Brain microvascular endothelial cell (primary cell): ENCODE measurements at regions not wholly inside any gene's neighbourhood (a gene's known extent, or its start where the extent isn't known, plus 50 kb on each side); places are given as distances from the start of the nearest gene placed in this dataset.
A peak's percentile ranks its signal among the peaks of the same experiment; 100 is the strongest.

ENCODE experiments used
- DNase-seq: peaks from one replicate; pipeline ENCODE4 v3.0.0-alpha.2; 2020
- H3K27ac ChIP-seq: fragments of 250-450 bp; sonication (Bioruptor Pico); 2 replicates; pipeline ENCODE4 v1.5.1; 2020; ENCODE audit warnings: mild to moderate bottlenecking, moderate library complexity
- H3K27me3 ChIP-seq: fragments of 250-450 bp; sonication (Bioruptor Pico); replicated peaks from 2 replicates; pipeline ENCODE4 v1.5.1; 2020; ENCODE audit warnings: mild to moderate bottlenecking
- H3K36me3 ChIP-seq: fragments of 250-450 bp; sonication (Bioruptor Pico); replicated peaks from 2 replicates; pipeline ENCODE4 v1.5.1; 2020; ENCODE audit warnings: mild to moderate bottlenecking
- H3K4me3 ChIP-seq: 2 replicates; pipeline ENCODE4 v1.5.1; 2011; ENCODE audit warnings: low read depth, mild to moderate bottlenecking, control low read depth, low read length, moderate library complexity
- CTCF ChIP-seq: IDR thresholded peaks from 2 replicates; pipeline ENCODE4 v1.5.1; 2011; ENCODE audit warnings: low read depth, mild to moderate bottlenecking, moderate library complexity, low read length, control low read depth, inconsistent platforms; ENCODE audit errors: missing control alignments
- in situ Hi-C: cut with HindIII; loops from 2 replicates; pipeline ENCODE4 v1.10.0; 2017; ENCODE audit warnings: low sequenced_read_pairs, low pct_ligation_motif_present

DNA sequence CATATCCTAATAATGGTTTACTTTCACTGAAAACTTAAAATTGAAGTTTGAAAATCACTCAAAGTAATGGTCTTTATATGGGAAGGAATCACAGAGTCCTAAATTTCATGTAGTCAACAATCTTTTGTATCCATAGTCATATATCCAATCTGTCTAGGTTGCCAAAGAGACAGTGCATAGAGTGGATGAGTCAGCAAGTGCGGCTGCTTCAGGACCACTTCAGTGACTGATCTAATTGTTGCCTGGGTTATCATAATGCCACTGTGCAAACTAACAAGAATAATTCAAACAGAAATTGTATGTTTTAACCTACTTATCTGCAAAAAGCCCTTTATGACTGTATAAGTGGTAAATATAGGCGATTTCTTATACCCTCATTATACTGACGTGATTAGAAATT is 211.3 kb upstream of the PRR16 start:
- H3K27ac ChIP-seq, result no peak overlapping the region
- H3K36me3 ChIP-seq, result no peaks in the 10 kb centered on the region
- H3K4me3 ChIP-seq, result no peak overlapping the region
- TF ChIP-seq CTCF, result no peak
- peak; percentile 48 for DNase-seq
- no peaks in the 10 kb centered on the region for H3K27me3 ChIP-seq
- in situ Hi-C loops, result no loop called here

DNA sequence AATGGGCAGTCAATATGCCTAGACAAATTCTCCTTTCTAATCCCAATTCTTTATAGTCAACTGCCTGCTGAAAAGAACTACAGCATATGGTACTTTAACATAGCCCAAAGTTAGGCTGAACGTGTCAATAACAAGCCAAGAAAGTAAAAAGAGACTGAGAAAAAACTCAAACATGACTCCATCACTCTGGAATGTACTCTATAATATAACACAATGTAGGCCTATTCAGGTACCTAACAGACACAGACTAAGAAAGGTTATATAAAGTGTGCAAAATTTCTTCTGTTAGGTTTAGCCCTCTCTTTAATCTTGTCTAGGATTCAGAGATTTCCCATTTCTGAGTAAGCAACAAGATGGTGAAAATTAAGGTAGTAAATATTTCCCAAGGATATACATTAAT is 209.7 kb upstream of the PRR16 start:
- DNase-seq, result no peak
- in situ Hi-C loops, result no loop called here
- Histone ChIP-seq H3K36me3 (no peaks in the 10 kb centered on the region), H3K4me3 (no peak overlapping the region), H3K27me3 (no peaks in the 10 kb centered on the region), H3K27ac (no peak overlapping the region)
- TF ChIP-seq CTCF, result no peak

- in situ Hi-C loops, result no loop called here
- no peak for DNase-seq
- Histone ChIP-seq H3K36me3 (no peaks in the 10 kb centered on the region), H3K27me3 (no peaks in the 10 kb centered on the region), H3K27ac (no peak overlapping the region), H3K4me3 (no peak overlapping the region)
- no peak for TF ChIP-seq CTCF
Observed at GRCh38 chr5:120255214-120255613, 208.9 kb upstream of the PRR16 start.

DNA sequence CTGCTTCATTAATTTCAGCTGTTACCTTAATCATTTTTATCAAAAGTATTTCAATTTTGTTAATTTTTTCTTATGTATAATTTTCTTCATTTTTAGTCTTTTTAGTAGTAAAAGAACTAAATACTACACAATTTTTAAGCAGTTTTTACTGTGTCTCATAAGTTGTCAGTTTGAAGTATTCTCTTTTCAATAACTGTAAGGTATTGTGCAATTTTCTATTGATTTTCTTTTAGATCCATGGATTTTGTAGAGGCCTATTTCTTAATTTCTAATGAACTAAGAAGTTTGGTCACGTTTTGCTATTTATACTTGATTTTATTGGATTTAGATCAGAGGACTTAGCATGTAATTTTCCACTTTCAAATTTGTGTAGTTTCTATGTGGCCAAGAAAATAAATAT is 207.7 kb upstream of the PRR16 start:
- in situ Hi-C loops, result no loop called here
- no peak overlapping the region for H3K27ac ChIP-seq
- no peak overlapping the region for H3K4me3 ChIP-seq
- H3K27me3 ChIP-seq, result no peaks in the 10 kb centered on the region
- no peak for TF ChIP-seq CTCF
- DNase-seq, result no peak
- no peaks in the 10 kb centered on the region for H3K36me3 ChIP-seq

DNA sequence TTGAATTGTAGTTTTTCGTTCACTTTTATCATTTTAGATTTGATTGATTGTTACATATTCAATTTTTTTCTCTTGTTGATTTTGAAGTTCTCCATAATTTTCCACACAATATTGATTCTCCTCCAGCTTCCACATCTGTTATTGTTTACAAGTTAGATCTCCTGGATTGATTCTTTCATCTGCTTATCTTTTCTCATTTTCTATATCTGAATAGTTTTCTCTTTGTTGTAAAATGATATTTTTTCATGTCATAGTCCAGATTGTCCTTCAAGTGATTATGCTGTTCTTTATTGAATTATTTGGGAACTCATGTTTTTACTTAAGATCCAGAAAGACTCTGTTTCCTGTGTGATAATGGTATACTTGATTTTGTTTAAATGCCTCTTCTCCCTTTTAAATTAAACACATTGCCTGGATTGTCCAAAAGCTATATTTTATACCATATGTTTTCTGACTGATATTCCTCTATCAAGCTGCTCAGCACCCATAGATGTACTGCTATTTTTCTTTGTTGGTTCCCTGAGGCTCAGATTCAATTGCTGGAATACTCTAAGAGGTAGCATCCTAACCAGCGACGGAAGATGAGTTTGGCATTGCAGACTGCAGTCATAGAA is 206.6 kb upstream of the PRR16 start:
- TF ChIP-seq CTCF, result no peak
- Histone ChIP-seq H3K4me3 (no peak overlapping the region), H3K36me3 (no peaks in the 10 kb centered on the region), H3K27ac (no peak overlapping the region), H3K27me3 (no peaks in the 10 kb centered on the region)
- DNase-seq, result no peak
- in situ Hi-C loops, result no loop called here

GRCh38 chr5:120258123-120258522 is 206.0 kb upstream of the PRR16 start:
- no peak for TF ChIP-seq CTCF
- Histone ChIP-seq H3K36me3 (no peaks in the 10 kb centered on the region), H3K27me3 (no peaks in the 10 kb centered on the region), H3K27ac (no peak overlapping the region), H3K4me3 (no peak overlapping the region)
- DNase-seq, result no peak
- in situ Hi-C loops, result no loop called here
